HG02798 (cell line): ENCODE measurements at regions not wholly inside any gene's neighbourhood (a gene's known extent, or its start where the extent isn't known, plus 50 kb on each side); places are given as distances from the start of the nearest gene placed in this dataset.
"Not testable (repeated sequence)": the region's sequence is repeated elsewhere in the genome, so short reads cannot be mapped to it uniquely, and the experiment has no call there.

ENCODE experiments used
- ATAC-seq: cut with Tn5 transposase; IDR thresholded peaks from one replicate; pipeline ENCODE4 v1.9.1; 2021; ENCODE audit warnings: mild to moderate bottlenecking; ENCODE audit not compliant: unreplicated experiment, poor library complexity

GRCh38 chr2:17162713-17163112 is 355.5 kb downstream of the RAD51AP2 start:
- ATAC-seq, result no peak

GRCh38 chr2:17160594-17160993 is 357.6 kb downstream of the RAD51AP2 start:
- peak; percentile 98 for ATAC-seq

GRCh38 chr2:17156086-17156485 is 362.2 kb downstream of the RAD51AP2 start:
- ATAC-seq, result no peak

- peak; percentile 38 for ATAC-seq
Measured at GRCh38 chr2:17149945-17150344, 368.3 kb downstream of the RAD51AP2 start.

- ATAC-seq, result no peak
Measured at GRCh38 chr2:17148407-17149145, 369.7 kb downstream of the RAD51AP2 start.

- no peak for ATAC-seq
Measured at GRCh38 chr2:17146358-17146757, 371.9 kb downstream of the RAD51AP2 start.

- ATAC-seq, result no peak
Measured at GRCh38 chr2:17136877-17137276, 381.4 kb downstream of the RAD51AP2 start.

- no peak for ATAC-seq
Measured at GRCh38 chr2:17136231-17136630, 382.0 kb downstream of the RAD51AP2 start.

GRCh38 chr2:17135619-17136018 is 382.6 kb downstream of the RAD51AP2 start:
- no peak for ATAC-seq

GRCh38 chr2:17133052-17133671 is 385.1 kb downstream of the RAD51AP2 start:
- no peak for ATAC-seq

- not testable (repeated sequence) for ATAC-seq
Measured at GRCh38 chr2:17130627-17131026, 387.6 kb downstream of the RAD51AP2 start.

GRCh38 chr2:17125989-17126620 is 392.1 kb downstream of the RAD51AP2 start:
- no peak for ATAC-seq

GRCh38 chr2:17124575-17125318 is 393.5 kb downstream of the RAD51AP2 start:
- ATAC-seq, result no peak

GRCh38 chr2:17122887-17123501 is 395.2 kb downstream of the RAD51AP2 start:
- no peak for ATAC-seq

- no peak for ATAC-seq
Measured at GRCh38 chr2:17115466-17115865, 402.8 kb downstream of the RAD51AP2 start.

GRCh38 chr2:17115042-17115441 is 403.2 kb downstream of the RAD51AP2 start:
- no peak for ATAC-seq

GRCh38 chr2:17107871-17108270 is 410.4 kb downstream of the RAD51AP2 start:
- ATAC-seq, result no peak

GRCh38 chr2:17107151-17107550 is 411.1 kb downstream of the RAD51AP2 start:
- ATAC-seq, result no peak

GRCh38 chr2:17106418-17106817 is 411.8 kb downstream of the RAD51AP2 start:
- no peak for ATAC-seq

- peak; percentile 72 for ATAC-seq
Measured at GRCh38 chr2:17104454-17104853, 413.8 kb downstream of the RAD51AP2 start.
